Gastrocnemius medialis (tissue), 4 donors: ENCODE measurements at regions not wholly inside any gene's neighbourhood (a gene's known extent, or its start where the extent isn't known, plus 50 kb on each side); places are given as distances from the start of the nearest gene placed in this dataset.

Experiments
- POLR2A ChIP-seq, 2 donors: fragments of 450-650 bp; IDR thresholded peaks; one replicate each; pipeline ENCODE4 v1.6.1; 2017; ENCODE audit warnings: antibody characterized with exemption in 2 of 2, mild to moderate bottlenecking in 2 of 2, moderate library complexity in 2 of 2
- TF ChIP-seq, protein P1 (sequence below), 5 experiments: fragments of 450-650 bp in 3 of 5; fragments of 200-600 bp in 2 of 5; sonication (generic) in 2 of 5; IDR thresholded peaks in 4 of 5; conservative IDR thresholded peaks in 1 of 5; 1 replicate in 4 of 5; 2 replicates in 1 of 5; pipeline ENCODE4 v1.5.1; 2016 to 2019; ENCODE audit warnings: antibody characterized with exemption in 5 of 5, mild to moderate bottlenecking in 3 of 5, moderate library complexity in 3 of 5

DNA sequence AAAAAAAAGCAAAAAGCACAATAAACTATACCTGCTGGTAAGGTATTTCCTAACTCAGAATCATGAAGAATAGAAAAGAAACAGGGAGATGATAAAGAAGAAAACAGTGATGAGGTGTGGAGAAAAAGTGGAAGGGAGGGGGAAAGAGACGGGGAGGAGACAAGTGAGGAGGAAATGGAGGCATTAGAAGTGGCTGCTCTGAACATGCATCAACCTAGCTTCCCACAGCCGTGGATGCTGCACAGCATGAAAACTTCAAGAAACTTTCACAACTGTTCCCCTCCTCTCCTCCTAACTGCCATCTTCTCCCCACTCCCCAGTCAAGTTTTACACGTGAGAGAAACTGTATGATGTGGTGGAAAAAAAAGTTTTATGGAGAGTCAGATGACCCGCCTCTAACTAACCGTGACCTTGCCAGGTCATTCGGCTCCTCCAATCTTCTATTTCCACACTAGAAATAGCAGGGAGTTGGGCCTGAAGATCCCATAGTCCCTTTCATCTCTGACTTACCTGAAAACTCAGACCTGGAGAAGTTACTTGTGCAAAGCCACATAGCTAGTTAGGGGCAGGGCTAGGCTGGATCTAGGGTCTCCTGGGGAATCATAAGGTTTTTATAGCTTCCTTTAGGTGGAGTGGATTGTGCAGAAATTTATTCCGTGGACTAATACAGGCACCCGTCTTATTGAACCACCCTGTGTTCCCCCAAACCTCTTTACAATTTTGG lies 461.9 kb downstream of the KLF5 start:
- TF ChIP-seq, protein P1, sequence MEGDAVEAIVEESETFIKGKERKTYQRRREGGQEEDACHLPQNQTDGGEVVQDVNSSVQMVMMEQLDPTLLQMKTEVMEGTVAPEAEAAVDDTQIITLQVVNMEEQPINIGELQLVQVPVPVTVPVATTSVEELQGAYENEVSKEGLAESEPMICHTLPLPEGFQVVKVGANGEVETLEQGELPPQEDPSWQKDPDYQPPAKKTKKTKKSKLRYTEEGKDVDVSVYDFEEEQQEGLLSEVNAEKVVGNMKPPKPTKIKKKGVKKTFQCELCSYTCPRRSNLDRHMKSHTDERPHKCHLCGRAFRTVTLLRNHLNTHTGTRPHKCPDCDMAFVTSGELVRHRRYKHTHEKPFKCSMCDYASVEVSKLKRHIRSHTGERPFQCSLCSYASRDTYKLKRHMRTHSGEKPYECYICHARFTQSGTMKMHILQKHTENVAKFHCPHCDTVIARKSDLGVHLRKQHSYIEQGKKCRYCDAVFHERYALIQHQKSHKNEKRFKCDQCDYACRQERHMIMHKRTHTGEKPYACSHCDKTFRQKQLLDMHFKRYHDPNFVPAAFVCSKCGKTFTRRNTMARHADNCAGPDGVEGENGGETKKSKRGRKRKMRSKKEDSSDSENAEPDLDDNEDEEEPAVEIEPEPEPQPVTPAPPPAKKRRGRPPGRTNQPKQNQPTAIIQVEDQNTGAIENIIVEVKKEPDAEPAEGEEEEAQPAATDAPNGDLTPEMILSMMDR (IDR thresholded peaks at IDR 0.05 in 4 of 5, conservative IDR thresholded peaks at IDR 0.05 in 1 of 5): no peak
- no peak for TF ChIP-seq POLR2A (IDR thresholded peaks at IDR 0.05)
